SK-N-SH treated with all-trans-retinoic acid at 6 μM for 48 hours (cell line): ENCODE measurements at regions not wholly inside any gene's neighbourhood (a gene's known extent, or its start where the extent isn't known, plus 50 kb on each side); places are given as distances from the start of the nearest gene placed in this dataset.

ENCODE experiments used
- ATAC-seq: fragments of 200-7000 bp; cut with Tn5 transposase; 3 replicates; pipeline ENCODE4 v1.9.1; 2020; ENCODE audit warnings: mild to moderate bottlenecking, moderate library complexity
- CREB5 ChIP-seq: fragments of 250-450 bp; sonication (Bioruptor Pico); IDR thresholded peaks from 2 replicates; pipeline ENCODE4 v1.5.1; 2020; ENCODE audit warnings: low read depth, mild to moderate bottlenecking, moderate library complexity
- CSDC2 ChIP-seq: fragments of 250-450 bp; sonication (Bioruptor Pico); IDR thresholded peaks from 2 replicates; pipeline ENCODE4 v1.5.0; 2020; ENCODE audit warnings: mild to moderate bottlenecking, moderate library complexity
- CSRNP3 ChIP-seq: fragments of 250-450 bp; sonication (Bioruptor Pico); IDR thresholded peaks from 2 replicates; pipeline ENCODE4 v1.5.1; 2021; ENCODE audit warnings: mild to moderate bottlenecking, moderate library complexity
- ESRRG ChIP-seq: fragments of 250-450 bp; sonication (Bioruptor Pico); IDR thresholded peaks from 2 replicates; pipeline ENCODE4 v1.6.1; 2021; ENCODE audit warnings: mild to moderate bottlenecking
- GLIS3 ChIP-seq: fragments of 250-450 bp; sonication (Bioruptor Pico); IDR thresholded peaks from 2 replicates; pipeline ENCODE4 v1.5.0; 2020; ENCODE audit warnings: mild to moderate bottlenecking, moderate library complexity
- ISL1 ChIP-seq: fragments of 250-450 bp; sonication (Bioruptor Pico); IDR thresholded peaks from 2 replicates; pipeline ENCODE4 v2.1.2; 2022; ENCODE audit warnings: mild to moderate bottlenecking, moderate library complexity
- POU6F1 ChIP-seq: fragments of 250-450 bp; sonication (Bioruptor Pico); IDR thresholded peaks from 2 replicates; pipeline ENCODE4 v1.8.0; 2021; ENCODE audit warnings: low read depth, mild to moderate bottlenecking, moderate library complexity, borderline replicate concordance
- PPARA ChIP-seq: fragments of 250-450 bp; sonication (Bioruptor Pico); IDR thresholded peaks from 2 replicates; pipeline ENCODE4 v1.5.0; 2020; ENCODE audit warnings: mild to moderate bottlenecking, borderline replicate concordance
- RARB ChIP-seq: fragments of 250-450 bp; sonication (Bioruptor Pico); IDR thresholded peaks from 2 replicates; pipeline ENCODE4 v1.8.0; 2021; ENCODE audit warnings: mild to moderate bottlenecking, moderate library complexity
- SNAI2 ChIP-seq: fragments of 250-450 bp; sonication (Bioruptor Pico); IDR thresholded peaks from 2 replicates; pipeline ENCODE4 v1.5.0; 2020; ENCODE audit warnings: mild to moderate bottlenecking, moderate library complexity
- TCF4 ChIP-seq: fragments of 250-450 bp; sonication (Bioruptor Pico); IDR thresholded peaks from 2 replicates; pipeline ENCODE4 v1.8.0; 2021; ENCODE audit warnings: mild to moderate bottlenecking, moderate library complexity, borderline replicate concordance
- TOX ChIP-seq: fragments of 250-450 bp; sonication (Bioruptor Pico); IDR thresholded peaks from 2 replicates; pipeline ENCODE4 v1.8.0; 2021; ENCODE audit warnings: mild to moderate bottlenecking, moderate library complexity, borderline replicate concordance
- TSHZ2 ChIP-seq: fragments of 250-450 bp; sonication (Bioruptor Pico); IDR thresholded peaks from 2 replicates; pipeline ENCODE4 v1.5.0; 2020; ENCODE audit warnings: mild to moderate bottlenecking, moderate library complexity
- ZFP3 ChIP-seq: fragments of 250-450 bp; sonication (Bioruptor Pico); IDR thresholded peaks from 2 replicates; pipeline ENCODE4 v1.5.0; 2020; ENCODE audit warnings: mild to moderate bottlenecking, moderate library complexity
- ZNF565 ChIP-seq: fragments of 450-650 bp; formaldehyde crosslinking; conservative IDR thresholded peaks from 2 replicates; pipeline ENCODE4 v1.5.0; 2020; ENCODE audit warnings: low read depth, mild to moderate bottlenecking, moderate library complexity
- ZNF8 ChIP-seq: fragments of 450-650 bp; formaldehyde crosslinking; IDR thresholded peaks from 2 replicates; pipeline ENCODE4 v1.5.0; 2020; ENCODE audit warnings: mild to moderate bottlenecking, moderate library complexity

- TF ChIP-seq TCF4 (CRISPR knock-in tag) (no peak), RARB (CRISPR knock-in tag) (no peak), CREB5 (no peak), ISL1 (CRISPR knock-in tag) (peak; percentile 24; the same call in 1 of the 2 replicates)
- no peak for ATAC-seq
Measured at GRCh38 chr11:36777311-36777710, 179.3 kb upstream of the RAG2 start.

GRCh38 chr11:36775756-36776155 is 177.7 kb upstream of the RAG2 start:
- TF ChIP-seq POU6F1 (no peak), GLIS3 (no peak), CSDC2 (CRISPR knock-in tag) (no peak), TCF4 (CRISPR knock-in tag) (no peak)
- TF ChIP-seq, all 23 proteins: peak for 0
- ATAC-seq, result peak; percentile 12

- no peak for TF ChIP-seq CSRNP3 (CRISPR knock-in tag)
- TF ChIP-seq ZNF8 (CRISPR knock-in tag), result no peak
- peak; percentile 98 for TF ChIP-seq CREB5
- peak; percentile 75 for TF ChIP-seq ISL1 (CRISPR knock-in tag)
- TF ChIP-seq ESRRG (CRISPR knock-in tag), result 0 out of 2 replicates have a peak, but pooled peaks have one; percentile 11
- TF ChIP-seq TCF4 (CRISPR knock-in tag), result 0 out of 2 replicates have a peak, but pooled peaks have one; percentile 15
- peak; percentile 75 for TF ChIP-seq TOX
- TF ChIP-seq CSDC2 (CRISPR knock-in tag), result peak; percentile 49; the same call in 1 of the 2 replicates
- peak; percentile 55; the same call in 1 of the 2 replicates for TF ChIP-seq GLIS3
- TF ChIP-seq SNAI2 (CRISPR knock-in tag), result peak; percentile 87; the same call in 1 of the 2 replicates
- TF ChIP-seq PPARA (CRISPR knock-in tag), result no peak
- no peak for TF ChIP-seq ZNF565 (CRISPR knock-in tag)
- ATAC-seq, result peak; percentile 85
Measured at GRCh38 chr11:36775130-36775529, 177.1 kb upstream of the RAG2 start.

GRCh38 chr11:36774603-36775002 is 176.6 kb upstream of the RAG2 start:
- ATAC-seq, result peak; percentile 78
- TF ChIP-seq ISL1 (CRISPR knock-in tag), result peak; percentile 98
- no peak for TF ChIP-seq CSDC2 (CRISPR knock-in tag)
- TF ChIP-seq CREB5, result peak; percentile 88
- TF ChIP-seq SNAI2 (CRISPR knock-in tag), result no peak

- ATAC-seq, result peak; percentile 56; the same call in 2 of the 3 replicates
Measured at GRCh38 chr11:36763187-36763586, 165.2 kb upstream of the RAG2 start.

More at GRCh38 chr11:36763187-36763586, 165.2 kb upstream of the RAG2 start:
- TF ChIP-seq ISL1 (CRISPR knock-in tag), result peak; percentile 66
- no peak for TF ChIP-seq ZFP3
- TF ChIP-seq TSHZ2, result 0 out of 2 replicates have a peak, but pooled peaks have one; percentile 19
- 0 out of 2 replicates have a peak, but pooled peaks have one; percentile 16 for TF ChIP-seq TCF4 (CRISPR knock-in tag)
